Tibial nerve (tissue), 3 donors: ENCODE measurements at regions not wholly inside any gene's neighbourhood (a gene's known extent, or its start where the extent isn't known, plus 50 kb on each side); places are given as distances from the start of the nearest gene placed in this dataset.

ENCODE experiments used
- CTCF ChIP-seq, 5 experiments: fragments of 200-600 bp in 3 of 5; fragments of 450-650 bp in 2 of 5; sonication (generic) in 3 of 5; IDR thresholded peaks; one replicate each; pipeline ENCODE4 v1.5.1; 2016 to 2019; ENCODE audit warnings: antibody characterized with exemption in 5 of 5, mild to moderate bottlenecking in 3 of 5, moderate library complexity in 2 of 5
- POLR2A ChIP-seq, 2 donors: fragments of 450-650 bp; IDR thresholded peaks; one replicate each; pipeline ENCODE4 v1.6.1; 2017; ENCODE audit warnings: antibody characterized with exemption in 2 of 2, mild to moderate bottlenecking in 2 of 2, moderate library complexity in 2 of 2

- TF ChIP-seq POLR2A (IDR thresholded peaks at IDR 0.05) (no peak), CTCF (IDR thresholded peaks at IDR 0.05) (no peak)
Observed at GRCh38 chr13:106689906-106690305, 122.0 kb upstream of the ARGLU1 start.
